ENCODE measurements at regions not wholly inside any gene's neighbourhood (a gene's known extent, or its start where the extent isn't known, plus 50 kb on each side); places are given as distances from the start of the nearest gene placed in this dataset.

GRCh38 chr21:28669971-28670653 lies 322.6 kb downstream of the LTN1 start:
- TF ChIP-seq REST (IDR thresholded peaks at IDR 0.05; ENCODE audit: low read depth): no peak
- TF ChIP-seq EGR1 (IDR thresholded peaks at IDR 0.05): no peak
- no peak for TF ChIP-seq FOXM1 (IDR thresholded peaks at IDR 0.05; ENCODE audit: borderline replicate concordance, low read depth)
- no peak for TF ChIP-seq TEAD4 (IDR thresholded peaks at IDR 0.05)
- TF ChIP-seq ZBTB7A (IDR thresholded peaks at IDR 0.05; ENCODE audit: low read depth): no peak
- no peak for TF ChIP-seq EP300 (IDR thresholded peaks at IDR 0.05; ENCODE audit: borderline replicate concordance)
- TF ChIP-seq CEBPB (IDR thresholded peaks at IDR 0.05): no peak
- TF ChIP-seq TAF1 (IDR thresholded peaks at IDR 0.05; ENCODE audit: low read depth): no peak

Data from Ishikawa (cell line).